Activated B cell treated with CpG ODN at 0.5 μM for 24 hours (primary cell): ENCODE measurements at regions not wholly inside any gene's neighbourhood (a gene's known extent, or its start where the extent isn't known, plus 50 kb on each side); places are given as distances from the start of the nearest gene placed in this dataset.

Source experiments
- ATAC-seq: fragments of 200-7000 bp; cut with Tn5 transposase; one replicate; pipeline ENCODE4 v1.10.0; 2021; ENCODE audit warnings: low read depth, mild to moderate bottlenecking, moderate library complexity
- CTCF ChIA-PET: fragments of 350-600 bp; sonication (Branson Sonifier 250); formaldehyde crosslinking; loops from one replicate; lab custom pipeline; 2021; ENCODE audit warnings: antibody characterized with exemption; lab: Charles Lee
- POLR2A ChIA-PET: fragments of 350-600 bp; sonication (Branson Sonifier 250); formaldehyde crosslinking; loops from one replicate; lab custom pipeline; 2021; ENCODE audit warnings: antibody characterized with exemption; lab: Charles Lee
- DNase-seq: peaks from one replicate; pipeline ENCODE4 v3.0.0; 2022
- H3K27ac Mint-ChIP-seq: one replicate; pipeline ENCODE4 v1.8.0; 2020; ENCODE audit warnings: mixed read lengths
- H3K27me3 Mint-ChIP-seq: one replicate; pipeline ENCODE4 v1.8.0; 2021; ENCODE audit warnings: mixed read lengths
- H3K36me3 Mint-ChIP-seq: one replicate; pipeline ENCODE4 v1.8.0; 2021; ENCODE audit warnings: low read depth, mixed read lengths
- H3K4me1 Mint-ChIP-seq: one replicate; pipeline ENCODE4 v1.8.0; 2021; ENCODE audit warnings: mixed read lengths
- H3K4me3 Mint-ChIP-seq: one replicate; pipeline ENCODE4 v1.8.0; 2020; ENCODE audit warnings: mild to moderate bottlenecking, mixed read lengths
- H3K9me3 Mint-ChIP-seq: one replicate; pipeline ENCODE4 v1.8.0; 2020; ENCODE audit warnings: mixed read lengths
- CTCF ChIP-seq: fragments of 200-600 bp; IDR thresholded peaks from one replicate; pipeline ENCODE4 v1.8.0; 2022; ENCODE audit warnings: antibody characterized with exemption, mild to moderate bottlenecking
- intact Hi-C: fragments of 100-400 bp; cut with micrococcal nuclease; formaldehyde crosslinking; loops from one replicate; pipeline ENCODE4 v1.15.1; 2024

GRCh38 chr18:27769152-27769551 lies 407.8 kb downstream of the CDH2 start:
- no peak for DNase-seq
- Mint-ChIP-seq H3K4me3 (no peak overlapping the region), H3K27me3 (no peaks in the 10 kb centered on the region), H3K36me3 (no peaks in the 10 kb centered on the region), H3K27ac (no peak overlapping the region), H3K4me1 (no peaks in the 10 kb centered on the region), H3K9me3 (no peaks in the 10 kb centered on the region)
- no peak for ATAC-seq
- CTCF ChIA-PET: no interaction called here
- intact Hi-C loops: no loop called here
- no peak for TF ChIP-seq CTCF
- POLR2A ChIA-PET: no interaction called here

DNA sequence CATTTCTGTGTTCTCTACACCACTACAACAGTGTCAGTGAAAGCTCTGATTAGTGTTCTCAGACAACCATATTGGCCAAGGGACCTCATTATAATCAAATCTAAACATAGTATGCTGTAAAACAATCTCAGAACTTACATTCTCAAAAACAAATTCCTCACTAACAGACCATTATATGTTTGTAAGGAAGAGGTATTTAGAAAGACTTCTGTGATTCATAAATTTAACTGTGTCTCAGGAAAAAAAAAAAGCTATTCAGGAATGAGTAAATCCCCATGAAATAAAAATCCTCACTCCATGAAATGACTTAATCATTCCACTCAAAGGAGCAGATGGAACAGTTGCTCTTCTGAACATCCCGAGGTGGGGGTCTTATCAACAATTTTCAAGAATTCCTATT lies 413.0 kb downstream of the CDH2 start:
- CTCF ChIA-PET: no interaction called here
- H3K4me3 Mint-ChIP-seq: no peak overlapping the region
- DNase-seq: no peak
- POLR2A ChIA-PET: no interaction called here
- peaks cover 3% of the 10 kb centered on the region for H3K9me3 Mint-ChIP-seq
- H3K36me3 Mint-ChIP-seq: no peaks in the 10 kb centered on the region
- ATAC-seq: no peak
- H3K4me1 Mint-ChIP-seq: no peaks in the 10 kb centered on the region
- H3K27me3 Mint-ChIP-seq: no peaks in the 10 kb centered on the region
- intact Hi-C loops: no loop called here
- no peak overlapping the region for H3K27ac Mint-ChIP-seq
- TF ChIP-seq CTCF: no peak

DNA sequence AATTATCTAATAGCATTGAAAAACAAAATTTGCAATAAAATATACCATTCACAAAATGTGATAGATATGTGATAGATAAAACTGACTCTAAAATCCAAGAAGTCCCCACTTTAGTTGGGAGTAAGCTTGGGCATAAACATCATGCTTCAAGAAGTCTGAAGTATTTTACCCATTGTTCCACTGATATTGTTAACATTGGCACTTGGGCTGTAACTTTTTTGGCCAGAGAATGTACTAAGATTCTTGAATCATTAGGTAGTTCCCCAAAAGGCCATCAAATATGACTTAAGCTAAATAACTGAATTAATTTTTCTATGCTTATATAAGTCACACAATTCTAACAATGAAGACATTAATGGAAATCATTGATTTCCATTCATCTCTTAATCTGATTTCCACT lies 413.6 kb downstream of the CDH2 start:
- Mint-ChIP-seq H3K27ac (no peak overlapping the region), H3K27me3 (no peaks in the 10 kb centered on the region), H3K9me3 (peaks cover 3% of the 10 kb centered on the region), H3K4me3 (no peak overlapping the region), H3K36me3 (no peaks in the 10 kb centered on the region), H3K4me1 (no peaks in the 10 kb centered on the region)
- DNase-seq (no peak), ATAC-seq (no peak)
- no peak for TF ChIP-seq CTCF
- CTCF ChIA-PET: no interaction called here
- intact Hi-C loops: no loop called here
- POLR2A ChIA-PET: no interaction called here

DNA sequence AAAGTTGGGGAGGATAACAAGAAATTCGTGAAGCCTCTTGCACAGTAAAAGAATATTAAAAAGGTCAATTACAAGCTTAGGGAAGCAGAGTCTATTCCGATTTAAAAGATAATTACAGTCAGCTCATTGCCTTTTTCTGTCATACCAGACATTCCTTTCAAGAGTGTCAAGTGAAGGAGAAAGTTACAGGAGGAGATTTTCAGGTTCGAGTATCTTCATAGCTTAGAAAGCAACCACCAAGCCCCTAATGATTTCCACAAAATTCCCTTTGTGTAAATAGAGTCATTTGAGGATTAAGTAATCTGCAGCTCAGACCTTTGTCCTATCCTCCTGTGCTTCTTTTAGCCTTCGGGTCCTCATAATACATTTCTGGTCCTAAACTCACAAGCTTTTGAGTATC lies 414.9 kb downstream of the CDH2 start:
- no peak for TF ChIP-seq CTCF
- peaks cover 4% of the 10 kb centered on the region for H3K9me3 Mint-ChIP-seq
- intact Hi-C loops: no loop called here
- H3K4me1 Mint-ChIP-seq: no peaks in the 10 kb centered on the region
- DNase-seq: no peak
- no peak for ATAC-seq
- no peak overlapping the region for H3K4me3 Mint-ChIP-seq
- POLR2A ChIA-PET: no interaction called here
- H3K27ac Mint-ChIP-seq: no peak overlapping the region
- H3K27me3 Mint-ChIP-seq: no peaks in the 10 kb centered on the region
- CTCF ChIA-PET: no interaction called here
- H3K36me3 Mint-ChIP-seq: no peaks in the 10 kb centered on the region

DNA sequence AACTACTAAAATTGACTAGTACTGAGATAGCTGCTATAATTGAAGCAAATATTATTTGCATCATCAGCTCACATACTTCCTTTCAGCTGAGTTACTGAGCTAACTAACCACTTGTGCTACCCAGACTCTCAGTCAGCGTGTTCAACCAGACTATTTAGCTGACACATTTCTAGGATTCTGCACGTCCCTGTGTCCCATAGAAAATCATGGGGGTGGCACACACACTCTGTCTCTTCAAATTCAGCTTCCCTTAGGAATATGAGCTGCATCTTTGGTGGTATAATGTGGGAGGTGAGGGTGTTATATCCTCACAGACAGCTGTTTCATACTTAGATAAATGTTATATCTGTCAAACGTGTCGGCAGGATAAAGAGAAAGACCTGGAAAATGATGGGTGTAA lies 424.0 kb downstream of the CDH2 start:
- no peaks in the 10 kb centered on the region for H3K27me3 Mint-ChIP-seq
- intact Hi-C loops: no loop called here
- DNase-seq (no peak), ATAC-seq (no peak)
- H3K9me3 Mint-ChIP-seq: peaks cover 5% of the 10 kb centered on the region
- CTCF ChIA-PET: no interaction called here
- no peak for TF ChIP-seq CTCF
- POLR2A ChIA-PET: no interaction called here
- no peak overlapping the region for H3K27ac Mint-ChIP-seq
- no peaks in the 10 kb centered on the region for H3K36me3 Mint-ChIP-seq
- H3K4me3 Mint-ChIP-seq: no peak overlapping the region
- no peaks in the 10 kb centered on the region for H3K4me1 Mint-ChIP-seq
